ENCODE measurements at regions not wholly inside any gene's neighbourhood (a gene's known extent, or its start where the extent isn't known, plus 50 kb on each side); places are given as distances from the start of the nearest gene placed in this dataset.

- no peak for TF ChIP-seq POLR2AphosphoS5 (IDR thresholded peaks at IDR 0.05; ENCODE audit: low read depth, low read length)
- TF ChIP-seq CTCF (IDR thresholded peaks at IDR 0.05): no peak
Observed at GRCh38 chr3:80521081-80521480, 753.3 kb upstream of the ROBO1 start.

All from Panc1 (cell line).